ENCODE measurements at regions not wholly inside any gene's neighbourhood (a gene's known extent, or its start where the extent isn't known, plus 50 kb on each side); places are given as distances from the start of the nearest gene placed in this dataset.

GRCh38 chr2:136319237-136319636 is 201.3 kb upstream of the CXCR4 start:
- no peak overlapping the region for H3K4me3 ChIP-seq
- ChIA-PET POLR2A (interaction anchor here (0.6 to 2.0 kb wide), 13 partner anchors 8 to 268 kb away, joined by 3 to 7 read pairs (median 4); no protein-coding TSS in a partner anchor), CTCF (interaction anchor here (1.0 to 1.8 kb wide), 3 partner anchors 38 to 65 kb away, joined by 5 to 6 read pairs (median 6); no protein-coding TSS in a partner anchor), RAD21 (ENCODE audit: unreplicated experiment) (interaction anchor here (0.8 to 2.2 kb wide), 18 partner anchors 8 to 403 kb away, joined by 3 to 18 read pairs (median 3); no protein-coding TSS in a partner anchor), SMC1A (ENCODE audit: uncharacterized antibody, unreplicated experiment) (interaction anchor here (0.6 to 2.9 kb wide), 20 partner anchors 8 to 265 kb away, joined by 3 to 25 read pairs (median 6); no protein-coding TSS in a partner anchor)
- no peak overlapping the region for H3K27ac ChIP-seq (ENCODE audit: control insufficient read depth, insufficient read depth)
- H3K9ac ChIP-seq (ENCODE audit: control insufficient read depth, insufficient read depth, low read length), result no peak overlapping the region
- in situ Hi-C loops (cut with MboI), result no loop called here
- DNase-seq (ENCODE audit: low read depth, low spot score) (no peak), FAIRE-seq (no peak), ATAC-seq (peak; percentile 81)
- no peaks in the 10 kb centered on the region for H3K36me3 ChIP-seq (ENCODE audit: control insufficient read depth in 2 of 2, insufficient read depth in 2 of 2, low read length in 1 of 2)
- intact Hi-C loops (cut with micrococcal nuclease; ENCODE audit: unreplicated experiment), result no loop called here
- H4K20me1 ChIP-seq (ENCODE audit: control insufficient read depth, insufficient read depth), result no peaks in the 10 kb centered on the region
- no peak overlapping the region for H2AFZ ChIP-seq (ENCODE audit: control insufficient read depth, low read depth, low read length)
- H3K27me3 ChIP-seq (replicated peaks in 1 of 2; ENCODE audit: control insufficient read depth in 2 of 2, insufficient read depth in 2 of 2, low read length in 1 of 2), result no peaks in the 10 kb centered on the region
- H3K4me2 ChIP-seq (ENCODE audit: control insufficient read depth, insufficient read depth), result no peak overlapping the region
- no TSS peak for BruUV-seq (replicated peaks)
- 0% methylated on average over 2 of the region's 2 CpGs for WGBS (ENCODE audit: insufficient coverage, insufficient replicate concordance, low lambda C conversion rate, missing lambda C conversion rate)
- TF ChIP-seq RUNX3 (IDR thresholded peaks at IDR 0.05; ENCODE audit: low read length), result peak; percentile 65; the same call in 1 of the 2 replicates
- TF ChIP-seq E4F1 (IDR thresholded peaks at IDR 0.05; ENCODE audit: borderline replicate concordance, partially characterized antibody), result no peak
- TF ChIP-seq PAX8 (IDR thresholded peaks at IDR 0.05), result no peak
- TF ChIP-seq CBX5 (IDR thresholded peaks at IDR 0.05; ENCODE audit: low read depth), result no peak
- no peak for TF ChIP-seq SREBF1 (IDR thresholded peaks at IDR 0.05; ENCODE audit: low read length)
- TF ChIP-seq NFYB (IDR thresholded peaks at IDR 0.05; ENCODE audit: insufficient read depth, low read depth, low read length), result no peak
- peak; percentile 51; the same call in 1 of the 2 replicates for TF ChIP-seq EED (IDR thresholded peaks at IDR 0.05; ENCODE audit: low read depth)
- TF ChIP-seq TCF3 (IDR thresholded peaks at IDR 0.05; ENCODE audit: borderline replicate concordance, insufficient read depth, low read depth, low read length), result no peak
- peak in 1 of 2 experiments; percentile 11; a peak in 2 of 4 replicates for TF ChIP-seq IKZF2 (IDR thresholded peaks at IDR 0.05)
- no peak for TF ChIP-seq ZNF384 (IDR thresholded peaks at IDR 0.05; ENCODE audit: borderline replicate concordance, low read depth, low read length)
- TF ChIP-seq YBX1 (IDR thresholded peaks at IDR 0.05), result no peak
- no peak for TF ChIP-seq ZBTB40 (IDR thresholded peaks at IDR 0.05; ENCODE audit: borderline replicate concordance)
- no peaks in the 10 kb centered on the region for H3K79me2 ChIP-seq (ENCODE audit: control insufficient read depth, insufficient read depth, low read length)
- H3K4me1 ChIP-seq (ENCODE audit: control insufficient read depth, insufficient read depth, low read length), result peaks cover 5% of the 10 kb centered on the region; the same call in 1 of the 2 replicates
- H3K9me3 ChIP-seq (replicated peaks; ENCODE audit: control insufficient read depth, insufficient read depth, low read length), result no peaks in the 10 kb centered on the region

Measured in GM12878 (cell line).